PFSK-1 (cell line): ENCODE measurements at regions not wholly inside any gene's neighbourhood (a gene's known extent, or its start where the extent isn't known, plus 50 kb on each side); places are given as distances from the start of the nearest gene placed in this dataset.

ENCODE experiments used
- POLR2AphosphoS5 ChIP-seq: IDR thresholded peaks from 2 replicates; pipeline ENCODE4 v1.6.1; 2012; ENCODE audit warnings: low read depth, mild to moderate bottlenecking, control low read depth, low read length, moderate library complexity
- REST ChIP-seq, 2 experiments: IDR thresholded peaks; 2 replicates each; pipeline versions ENCODE4 v1.6.1 to v1.8.0; 2011 to 2012; ENCODE audit warnings: low read depth in 2 of 2, low read length in 2 of 2, control low read depth in 1 of 2, inconsistent platforms in 1 of 2, mild to moderate bottlenecking in 1 of 2, moderate library complexity in 1 of 2; ENCODE audit not compliant: insufficient read depth in 1 of 2
- TAF1 ChIP-seq: IDR thresholded peaks from 2 replicates; pipeline ENCODE4 v1.6.1; 2012; ENCODE audit warnings: low read length, control low read depth, borderline replicate concordance; ENCODE audit not compliant: insufficient read depth

GRCh38 chr5:164266571-164266970 lies 761.2 kb downstream of the MAT2B start:
- TF ChIP-seq TAF1 = no peak
- no peak for TF ChIP-seq REST (IDR thresholded peaks at IDR 0.05; ENCODE audit: insufficient read depth in 1 of 2, low read depth in 2 of 2, low read length in 2 of 2)
- TF ChIP-seq POLR2AphosphoS5 = no peak
